ENCODE measurements at regions not wholly inside any gene's neighbourhood (a gene's known extent, or its start where the extent isn't known, plus 50 kb on each side); places are given as distances from the start of the nearest gene placed in this dataset.

DNA sequence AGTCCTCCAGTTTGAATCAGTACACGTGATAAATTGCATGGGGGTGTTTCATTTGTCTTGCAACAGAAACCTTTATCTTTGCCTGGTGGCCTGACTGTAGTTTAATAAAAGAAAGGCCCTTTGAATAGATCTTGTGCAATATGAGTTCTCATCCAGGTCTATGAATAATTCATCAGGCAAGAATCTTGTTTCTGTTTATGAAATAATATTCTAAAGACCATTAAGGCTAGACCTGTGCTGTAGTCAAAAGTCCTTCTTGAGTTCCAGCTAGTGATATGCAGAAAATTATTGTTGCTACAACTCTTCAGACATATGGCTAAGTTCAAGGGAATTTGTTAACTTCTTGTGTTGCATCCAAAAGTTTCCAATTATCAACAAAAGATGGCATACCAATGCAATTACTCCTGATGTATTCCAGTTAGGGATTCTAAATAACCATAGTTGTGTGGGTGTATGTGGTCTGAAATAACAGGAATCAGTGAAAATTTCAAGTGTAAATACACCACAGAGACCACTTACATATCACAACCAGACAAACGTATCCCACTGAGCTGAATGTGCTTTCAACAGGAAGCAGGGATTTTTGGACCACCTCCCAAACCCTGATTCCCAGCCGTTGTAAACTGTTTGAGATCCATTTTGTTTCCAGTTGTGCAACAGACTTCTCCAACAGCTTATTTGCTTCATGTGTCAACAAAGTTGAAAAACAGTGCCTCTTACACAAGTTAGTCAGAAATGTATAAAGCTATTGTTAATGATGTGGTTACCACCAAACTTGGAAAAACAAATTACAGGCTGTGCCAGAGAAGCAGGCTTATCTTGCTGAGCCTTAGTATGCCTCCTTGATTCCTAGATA, 54.7 kb upstream of the BICC1 start:
- TF ChIP-seq, protein P1, sequence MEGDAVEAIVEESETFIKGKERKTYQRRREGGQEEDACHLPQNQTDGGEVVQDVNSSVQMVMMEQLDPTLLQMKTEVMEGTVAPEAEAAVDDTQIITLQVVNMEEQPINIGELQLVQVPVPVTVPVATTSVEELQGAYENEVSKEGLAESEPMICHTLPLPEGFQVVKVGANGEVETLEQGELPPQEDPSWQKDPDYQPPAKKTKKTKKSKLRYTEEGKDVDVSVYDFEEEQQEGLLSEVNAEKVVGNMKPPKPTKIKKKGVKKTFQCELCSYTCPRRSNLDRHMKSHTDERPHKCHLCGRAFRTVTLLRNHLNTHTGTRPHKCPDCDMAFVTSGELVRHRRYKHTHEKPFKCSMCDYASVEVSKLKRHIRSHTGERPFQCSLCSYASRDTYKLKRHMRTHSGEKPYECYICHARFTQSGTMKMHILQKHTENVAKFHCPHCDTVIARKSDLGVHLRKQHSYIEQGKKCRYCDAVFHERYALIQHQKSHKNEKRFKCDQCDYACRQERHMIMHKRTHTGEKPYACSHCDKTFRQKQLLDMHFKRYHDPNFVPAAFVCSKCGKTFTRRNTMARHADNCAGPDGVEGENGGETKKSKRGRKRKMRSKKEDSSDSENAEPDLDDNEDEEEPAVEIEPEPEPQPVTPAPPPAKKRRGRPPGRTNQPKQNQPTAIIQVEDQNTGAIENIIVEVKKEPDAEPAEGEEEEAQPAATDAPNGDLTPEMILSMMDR (IDR thresholded peaks at IDR 0.05; ENCODE audit: poor library complexity): no peak
- no peak for TF ChIP-seq EZH2 (IDR thresholded peaks at IDR 0.05; ENCODE audit: borderline replicate concordance)
